AG10803 (cell line): ENCODE measurements at regions not wholly inside any gene's neighbourhood (a gene's known extent, or its start where the extent isn't known, plus 50 kb on each side); places are given as distances from the start of the nearest gene placed in this dataset.

Experiments used
- DNase-seq: peaks from one replicate; pipeline ENCODE4 v3.0.0; 2010; ENCODE audit warnings: low read depth
- H3K4me3 ChIP-seq: 2 replicates; pipeline ENCODE4 v1.5.1; 2011; ENCODE audit warnings: mild to moderate bottlenecking, low read length, control low read depth
- CTCF ChIP-seq: conservative IDR thresholded peaks from 2 replicates; pipeline ENCODE4 v1.5.1; 2011; ENCODE audit warnings: mild to moderate bottlenecking, low read length, control low read depth, inconsistent platforms

GRCh38 chr9:71323357-71323756 is 201.9 kb upstream of the TRPM3 start:
- TF ChIP-seq CTCF, result no peak
- no peak for DNase-seq
- no peak overlapping the region for H3K4me3 ChIP-seq

GRCh38 chr9:71322311-71322710 is 200.9 kb upstream of the TRPM3 start:
- TF ChIP-seq CTCF, result no peak
- DNase-seq, result no peak
- H3K4me3 ChIP-seq, result no peak overlapping the region

- no peak for TF ChIP-seq CTCF
- no peak overlapping the region for H3K4me3 ChIP-seq
- DNase-seq, result no peak
These were observed 187.0 kb upstream of the TRPM3 start for GRCh38 chr9:71308454-71308853.

GRCh38 chr9:71306134-71306533 is 184.7 kb upstream of the TRPM3 start:
- no peak for DNase-seq
- no peak overlapping the region for H3K4me3 ChIP-seq
- no peak for TF ChIP-seq CTCF

- no peak overlapping the region for H3K4me3 ChIP-seq
- peak; percentile 49 for DNase-seq
- TF ChIP-seq CTCF, result no peak
These were observed 181.9 kb upstream of the TRPM3 start for GRCh38 chr9:71303351-71303750.

GRCh38 chr9:71302776-71303175 is 181.4 kb upstream of the TRPM3 start:
- TF ChIP-seq CTCF, result no peak
- no peak overlapping the region for H3K4me3 ChIP-seq
- DNase-seq, result peak; percentile 35

GRCh38 chr9:71295928-71296327 is 174.5 kb upstream of the TRPM3 start:
- no peak for TF ChIP-seq CTCF
- no peak for DNase-seq
- no peak overlapping the region for H3K4me3 ChIP-seq
